SK-N-SH treated with all-trans-retinoic acid at 6 μM for 48 hours (cell line): ENCODE measurements at regions not wholly inside any gene's neighbourhood (a gene's known extent, or its start where the extent isn't known, plus 50 kb on each side); places are given as distances from the start of the nearest gene placed in this dataset.
A peak's percentile ranks its signal among the peaks of the same experiment; 100 is the strongest.

Source experiments
- ATAC-seq: fragments of 200-7000 bp; cut with Tn5 transposase; 3 replicates; pipeline ENCODE4 v1.9.1; 2020; ENCODE audit warnings: mild to moderate bottlenecking, moderate library complexity
- ARNTL ChIP-seq: fragments of 450-650 bp; formaldehyde crosslinking; IDR thresholded peaks from 2 replicates; pipeline ENCODE4 v1.5.0; 2020; ENCODE audit warnings: low read depth, mild to moderate bottlenecking, moderate library complexity, borderline replicate concordance
- BACH2 ChIP-seq: fragments of 250-450 bp; sonication (Bioruptor Pico); IDR thresholded peaks from 2 replicates; pipeline ENCODE4 v1.9.0; 2021; ENCODE audit warnings: mild to moderate bottlenecking, borderline replicate concordance
- CREB5 ChIP-seq: fragments of 250-450 bp; sonication (Bioruptor Pico); IDR thresholded peaks from 2 replicates; pipeline ENCODE4 v1.5.1; 2020; ENCODE audit warnings: low read depth, mild to moderate bottlenecking, moderate library complexity
- CSDC2 ChIP-seq: fragments of 250-450 bp; sonication (Bioruptor Pico); IDR thresholded peaks from 2 replicates; pipeline ENCODE4 v1.5.0; 2020; ENCODE audit warnings: mild to moderate bottlenecking, moderate library complexity
- CSRNP3 ChIP-seq: fragments of 250-450 bp; sonication (Bioruptor Pico); IDR thresholded peaks from 2 replicates; pipeline ENCODE4 v1.5.1; 2021; ENCODE audit warnings: mild to moderate bottlenecking, moderate library complexity
- ESRRG ChIP-seq: fragments of 250-450 bp; sonication (Bioruptor Pico); IDR thresholded peaks from 2 replicates; pipeline ENCODE4 v1.6.1; 2021; ENCODE audit warnings: mild to moderate bottlenecking
- GLIS3 ChIP-seq: fragments of 250-450 bp; sonication (Bioruptor Pico); IDR thresholded peaks from 2 replicates; pipeline ENCODE4 v1.5.0; 2020; ENCODE audit warnings: mild to moderate bottlenecking, moderate library complexity
- ISL1 ChIP-seq: fragments of 250-450 bp; sonication (Bioruptor Pico); IDR thresholded peaks from 2 replicates; pipeline ENCODE4 v2.1.2; 2022; ENCODE audit warnings: mild to moderate bottlenecking, moderate library complexity
- OSR1 ChIP-seq: fragments of 250-450 bp; sonication (Bioruptor Pico); IDR thresholded peaks from 2 replicates; pipeline ENCODE4 v1.8.0; 2022; ENCODE audit warnings: moderate library complexity, mild to moderate bottlenecking, inconsistent platforms
- POU6F1 ChIP-seq: fragments of 250-450 bp; sonication (Bioruptor Pico); IDR thresholded peaks from 2 replicates; pipeline ENCODE4 v1.8.0; 2021; ENCODE audit warnings: low read depth, mild to moderate bottlenecking, moderate library complexity, borderline replicate concordance
- SNAI2 ChIP-seq: fragments of 250-450 bp; sonication (Bioruptor Pico); IDR thresholded peaks from 2 replicates; pipeline ENCODE4 v1.5.0; 2020; ENCODE audit warnings: mild to moderate bottlenecking, moderate library complexity
- TCF4 ChIP-seq: fragments of 250-450 bp; sonication (Bioruptor Pico); IDR thresholded peaks from 2 replicates; pipeline ENCODE4 v1.8.0; 2021; ENCODE audit warnings: mild to moderate bottlenecking, moderate library complexity, borderline replicate concordance
- TOX ChIP-seq: fragments of 250-450 bp; sonication (Bioruptor Pico); IDR thresholded peaks from 2 replicates; pipeline ENCODE4 v1.8.0; 2021; ENCODE audit warnings: mild to moderate bottlenecking, moderate library complexity, borderline replicate concordance
- ZC3H10 ChIP-seq: fragments of 250-450 bp; sonication (Bioruptor Pico); IDR thresholded peaks from 2 replicates; pipeline ENCODE4 v1.5.1; 2021; ENCODE audit warnings: mild to moderate bottlenecking, moderate library complexity
- ZFP3 ChIP-seq: fragments of 250-450 bp; sonication (Bioruptor Pico); IDR thresholded peaks from 2 replicates; pipeline ENCODE4 v1.5.0; 2020; ENCODE audit warnings: mild to moderate bottlenecking, moderate library complexity
- ZFP30 ChIP-seq: fragments of 450-650 bp; formaldehyde crosslinking; IDR thresholded peaks from 2 replicates; pipeline ENCODE4 v1.5.0; 2022; ENCODE audit warnings: mild to moderate bottlenecking, moderate library complexity
- ZNF565 ChIP-seq: fragments of 450-650 bp; formaldehyde crosslinking; conservative IDR thresholded peaks from 2 replicates; pipeline ENCODE4 v1.5.0; 2020; ENCODE audit warnings: low read depth, mild to moderate bottlenecking, moderate library complexity
- ZNF70 ChIP-seq: fragments of 450-650 bp; formaldehyde crosslinking; IDR thresholded peaks from 2 replicates; pipeline ENCODE4 v1.5.0; 2020; ENCODE audit warnings: mild to moderate bottlenecking, moderate library complexity
- TF ChIP-seq, protein P1 (sequence below): fragments of 250-450 bp; sonication (Bioruptor Pico); IDR thresholded peaks from 2 replicates; pipeline ENCODE4 v1.5.0; 2020; ENCODE audit warnings: mild to moderate bottlenecking, moderate library complexity
- TF ChIP-seq, protein P2 (sequence below): fragments of 250-450 bp; sonication (Bioruptor Pico); IDR thresholded peaks from 2 replicates; pipeline ENCODE4 v1.8.0; 2020; ENCODE audit warnings: mild to moderate bottlenecking, moderate library complexity, borderline replicate concordance

- TF ChIP-seq OSR1 (CRISPR knock-in tag) (no peak), CSDC2 (CRISPR knock-in tag) (no peak), ZC3H10 (CRISPR knock-in tag) (no peak), GLIS3 (CRISPR knock-in tag) (no peak), ZNF565 (no peak), ZNF70 (no peak)
- TF ChIP-seq, all 23 proteins: peak for 0
- no peak; the same call in 2 of the 3 replicates for ATAC-seq
Measured at GRCh38 chr5:52707616-52708015, 80.1 kb upstream of the ITGA1 start.

DNA sequence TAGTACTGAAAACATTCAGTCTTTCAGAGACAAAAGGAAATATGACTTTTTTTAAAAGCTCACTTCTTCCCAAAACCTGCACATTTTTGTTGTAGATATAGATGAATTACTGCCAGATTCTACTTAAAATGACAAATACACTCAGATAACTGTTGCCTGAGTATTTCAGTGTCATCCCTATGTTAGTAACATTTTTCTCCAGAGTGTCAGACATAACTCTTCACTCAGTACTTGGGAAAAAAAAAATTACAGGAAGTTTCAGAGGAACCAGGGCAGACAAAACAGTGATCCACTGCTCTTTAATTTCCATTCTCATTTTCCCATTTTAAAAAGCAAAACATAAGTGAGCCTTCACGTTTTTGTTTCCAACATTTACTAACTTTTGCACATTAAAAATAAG lies 79.3 kb upstream of the ITGA1 start:
- peak; percentile 91 for ATAC-seq
- TF ChIP-seq TCF4 (CRISPR knock-in tag) (no peak), ZNF565 (no peak), POU6F1 (CRISPR knock-in tag) (peak; percentile 16; the same call in 1 of the 2 replicates), ISL1 (peak; percentile 88), ARNTL (no peak)
- TF ChIP-seq, all 23 proteins: peak for 2

- TF ChIP-seq ZNF565 (no peak), CSDC2 (CRISPR knock-in tag) (no peak), ZNF70 (no peak), ZFP30 (CRISPR knock-in tag) (no peak), OSR1 (CRISPR knock-in tag) (no peak), CSRNP3 (no peak), ZFP3 (CRISPR knock-in tag) (no peak), POU6F1 (CRISPR knock-in tag) (no peak)
- ATAC-seq = no peak
Measured at GRCh38 chr5:52709167-52709925, 78.4 kb upstream of the ITGA1 start.

GRCh38 chr5:52710310-52710971 lies 77.3 kb upstream of the ITGA1 start:
- no peak for ATAC-seq
- TF ChIP-seq ZFP3 (CRISPR knock-in tag) = no peak
- TF ChIP-seq BACH2 = no peak
- no peak for TF ChIP-seq TOX (CRISPR knock-in tag)
- no peak for TF ChIP-seq POU6F1 (CRISPR knock-in tag)
- no peak for TF ChIP-seq CREB5
- no peak for TF ChIP-seq ZNF565
- TF ChIP-seq, protein P1, sequence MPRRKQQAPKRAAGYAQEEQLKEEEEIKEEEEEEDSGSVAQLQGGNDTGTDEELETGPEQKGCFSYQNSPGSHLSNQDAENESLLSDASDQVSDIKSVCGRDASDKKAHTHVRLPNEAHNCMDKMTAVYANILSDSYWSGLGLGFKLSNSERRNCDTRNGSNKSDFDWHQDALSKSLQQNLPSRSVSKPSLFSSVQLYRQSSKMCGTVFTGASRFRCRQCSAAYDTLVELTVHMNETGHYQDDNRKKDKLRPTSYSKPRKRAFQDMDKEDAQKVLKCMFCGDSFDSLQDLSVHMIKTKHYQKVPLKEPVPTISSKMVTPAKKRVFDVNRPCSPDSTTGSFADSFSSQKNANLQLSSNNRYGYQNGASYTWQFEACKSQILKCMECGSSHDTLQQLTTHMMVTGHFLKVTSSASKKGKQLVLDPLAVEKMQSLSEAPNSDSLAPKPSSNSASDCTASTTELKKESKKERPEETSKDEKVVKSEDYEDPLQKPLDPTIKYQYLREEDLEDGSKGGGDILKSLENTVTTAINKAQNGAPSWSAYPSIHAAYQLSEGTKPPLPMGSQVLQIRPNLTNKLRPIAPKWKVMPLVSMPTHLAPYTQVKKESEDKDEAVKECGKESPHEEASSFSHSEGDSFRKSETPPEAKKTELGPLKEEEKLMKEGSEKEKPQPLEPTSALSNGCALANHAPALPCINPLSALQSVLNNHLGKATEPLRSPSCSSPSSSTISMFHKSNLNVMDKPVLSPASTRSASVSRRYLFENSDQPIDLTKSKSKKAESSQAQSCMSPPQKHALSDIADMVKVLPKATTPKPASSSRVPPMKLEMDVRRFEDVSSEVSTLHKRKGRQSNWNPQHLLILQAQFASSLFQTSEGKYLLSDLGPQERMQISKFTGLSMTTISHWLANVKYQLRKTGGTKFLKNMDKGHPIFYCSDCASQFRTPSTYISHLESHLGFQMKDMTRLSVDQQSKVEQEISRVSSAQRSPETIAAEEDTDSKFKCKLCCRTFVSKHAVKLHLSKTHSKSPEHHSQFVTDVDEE (CRISPR knock-in tag) = no peak
- no peak for TF ChIP-seq ESRRG (CRISPR knock-in tag)
- no peak for TF ChIP-seq ZC3H10 (CRISPR knock-in tag)
- TF ChIP-seq CSDC2 (CRISPR knock-in tag) = no peak
- TF ChIP-seq CSRNP3 = no peak
- TF ChIP-seq SNAI2 (CRISPR knock-in tag) = no peak
- TF ChIP-seq OSR1 (CRISPR knock-in tag) = no peak
- TF ChIP-seq, protein P2, sequence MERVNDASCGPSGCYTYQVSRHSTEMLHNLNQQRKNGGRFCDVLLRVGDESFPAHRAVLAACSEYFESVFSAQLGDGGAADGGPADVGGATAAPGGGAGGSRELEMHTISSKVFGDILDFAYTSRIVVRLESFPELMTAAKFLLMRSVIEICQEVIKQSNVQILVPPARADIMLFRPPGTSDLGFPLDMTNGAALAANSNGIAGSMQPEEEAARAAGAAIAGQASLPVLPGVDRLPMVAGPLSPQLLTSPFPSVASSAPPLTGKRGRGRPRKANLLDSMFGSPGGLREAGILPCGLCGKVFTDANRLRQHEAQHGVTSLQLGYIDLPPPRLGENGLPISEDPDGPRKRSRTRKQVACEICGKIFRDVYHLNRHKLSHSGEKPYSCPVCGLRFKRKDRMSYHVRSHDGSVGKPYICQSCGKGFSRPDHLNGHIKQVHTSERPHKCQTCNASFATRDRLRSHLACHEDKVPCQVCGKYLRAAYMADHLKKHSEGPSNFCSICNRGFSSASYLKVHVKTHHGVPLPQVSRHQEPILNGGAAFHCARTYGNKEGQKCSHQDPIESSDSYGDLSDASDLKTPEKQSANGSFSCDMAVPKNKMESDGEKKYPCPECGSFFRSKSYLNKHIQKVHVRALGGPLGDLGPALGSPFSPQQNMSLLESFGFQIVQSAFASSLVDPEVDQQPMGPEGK = no peak
